ENCODE measurements at regions not wholly inside any gene's neighbourhood (a gene's known extent, or its start where the extent isn't known, plus 50 kb on each side); places are given as distances from the start of the nearest gene placed in this dataset.

- H3K79me2 ChIP-seq (ENCODE audit: insufficient read depth): no peaks in the 10 kb centered on the region
- no peak overlapping the region for H3K4me2 ChIP-seq (ENCODE audit: unreplicated experiment)
- H3K4me3 ChIP-seq: no peak overlapping the region
- no peaks in the 10 kb centered on the region for H3K9me2 ChIP-seq (ENCODE audit: insufficient read depth)
- no peak overlapping the region for H3K9ac ChIP-seq
- in situ Hi-C loops (cut with MboI): no loop called here
- no peak overlapping the region for H2AFZ ChIP-seq
- peak; percentile 23 for DNase-seq
- no peak overlapping the region for H3K27ac ChIP-seq
- no peaks in the 10 kb centered on the region for H3K4me1 ChIP-seq (ENCODE audit: insufficient read depth)
- H3K36me3 ChIP-seq (ENCODE audit: low read depth): no peaks in the 10 kb centered on the region
- no peaks in the 10 kb centered on the region for H3F3A ChIP-seq (ENCODE audit: insufficient read depth)
- no peaks in the 10 kb centered on the region for H3K27me3 ChIP-seq (replicated peaks; ENCODE audit: insufficient read depth)
- H4K20me1 ChIP-seq (ENCODE audit: insufficient read depth): no peaks in the 10 kb centered on the region
- TF ChIP-seq EZH2phosphoT487 (IDR thresholded peaks at IDR 0.05; ENCODE audit: insufficient read depth, low read depth): no peak
- TF ChIP-seq EZH2 (IDR thresholded peaks at IDR 0.05; ENCODE audit: insufficient read depth, poor library complexity, severe bottlenecking): no peak
- H3K9me3 ChIP-seq (ENCODE audit: low read depth): no peaks in the 10 kb centered on the region
Observed at GRCh38 chr4:125714845-125715244, 400.1 kb downstream of the FAT4 start.

GRCh38 chr4:125719987-125720386 is 405.2 kb downstream of the FAT4 start:
- H2AFZ ChIP-seq: no peak overlapping the region
- TF ChIP-seq EZH2 (IDR thresholded peaks at IDR 0.05; ENCODE audit: insufficient read depth, poor library complexity, severe bottlenecking): no peak
- TF ChIP-seq EZH2phosphoT487 (IDR thresholded peaks at IDR 0.05; ENCODE audit: insufficient read depth, low read depth): no peak
- H3K4me1 ChIP-seq (ENCODE audit: insufficient read depth): no peaks in the 10 kb centered on the region
- in situ Hi-C loops (cut with MboI): no loop called here
- no peaks in the 10 kb centered on the region for H3K79me2 ChIP-seq (ENCODE audit: insufficient read depth)
- H3K9me3 ChIP-seq (ENCODE audit: low read depth): no peaks in the 10 kb centered on the region
- no peaks in the 10 kb centered on the region for H3K27me3 ChIP-seq (replicated peaks; ENCODE audit: insufficient read depth)
- no peaks in the 10 kb centered on the region for H3F3A ChIP-seq (ENCODE audit: insufficient read depth)
- no peaks in the 10 kb centered on the region for H3K9me2 ChIP-seq (ENCODE audit: insufficient read depth)
- H3K9ac ChIP-seq: no peak overlapping the region
- 90 to 94% methylated on average over 2 of the region's 2 CpGs for WGBS, 2 experiments (ENCODE audit: low coverage in 1 of 2, low lambda C conversion rate in 2 of 2, missing lambda C conversion rate in 2 of 2)
- no peak overlapping the region for H3K27ac ChIP-seq
- H4K20me1 ChIP-seq (ENCODE audit: insufficient read depth): no peaks in the 10 kb centered on the region
- DNase-seq: peak; percentile 23
- H3K36me3 ChIP-seq (ENCODE audit: low read depth): no peaks in the 10 kb centered on the region
- H3K4me3 ChIP-seq: no peak overlapping the region
- H3K4me2 ChIP-seq (ENCODE audit: unreplicated experiment): no peak overlapping the region

GRCh38 chr4:125722009-125722408 is 407.3 kb downstream of the FAT4 start:
- 100% methylated on average over 2 of the region's 2 CpGs for WGBS, 2 experiments (ENCODE audit: low coverage in 1 of 2, low lambda C conversion rate in 2 of 2, missing lambda C conversion rate in 2 of 2)
- in situ Hi-C loops (cut with MboI): no loop called here

GRCh38 chr4:125725957-125726525 is 411.3 kb downstream of the FAT4 start:
- WGBS, 2 experiments (ENCODE audit: low coverage in 1 of 2, low lambda C conversion rate in 2 of 2, missing lambda C conversion rate in 2 of 2): 87 to 94% methylated on average over 4 of the region's 4 CpGs
- in situ Hi-C loops (cut with MboI): no loop called here
- Histone ChIP-seq H3K9me3 (ENCODE audit: low read depth) (no peaks in the 10 kb centered on the region), H3K9ac (no peak overlapping the region), H4K20me1 (ENCODE audit: insufficient read depth) (no peaks in the 10 kb centered on the region), H3F3A (ENCODE audit: insufficient read depth) (peaks cover 20% of the 10 kb centered on the region), H3K79me2 (ENCODE audit: insufficient read depth) (no peaks in the 10 kb centered on the region), H3K4me3 (no peak overlapping the region), H3K36me3 (ENCODE audit: low read depth) (no peaks in the 10 kb centered on the region), H3K27me3 (replicated peaks; ENCODE audit: insufficient read depth) (no peaks in the 10 kb centered on the region), H3K4me1 (ENCODE audit: insufficient read depth) (peaks cover 17% of the 10 kb centered on the region), H3K4me2 (ENCODE audit: unreplicated experiment) (no peak overlapping the region), H3K27ac (no peak overlapping the region), H2AFZ (no peak overlapping the region), H3K9me2 (ENCODE audit: insufficient read depth) (no peaks in the 10 kb centered on the region)
- DNase-seq: no peak
- TF ChIP-seq EZH2 (IDR thresholded peaks at IDR 0.05; ENCODE audit: insufficient read depth, poor library complexity, severe bottlenecking): no peak

More at GRCh38 chr4:125722009-125722408, 407.3 kb downstream of the FAT4 start:
- Histone ChIP-seq H3K9ac (no peak overlapping the region), H3K36me3 (ENCODE audit: low read depth) (no peaks in the 10 kb centered on the region), H3K4me2 (ENCODE audit: unreplicated experiment) (no peak overlapping the region), H3F3A (ENCODE audit: insufficient read depth) (no peaks in the 10 kb centered on the region), H3K9me3 (ENCODE audit: low read depth) (no peaks in the 10 kb centered on the region), H3K27me3 (replicated peaks; ENCODE audit: insufficient read depth) (no peaks in the 10 kb centered on the region), H3K9me2 (ENCODE audit: insufficient read depth) (no peaks in the 10 kb centered on the region), H3K4me1 (ENCODE audit: insufficient read depth) (no peaks in the 10 kb centered on the region), H3K4me3 (no peak overlapping the region), H4K20me1 (ENCODE audit: insufficient read depth) (no peaks in the 10 kb centered on the region), H3K27ac (no peak overlapping the region), H2AFZ (no peak overlapping the region), H3K79me2 (ENCODE audit: insufficient read depth) (no peaks in the 10 kb centered on the region)
- DNase-seq: no peak
- TF ChIP-seq EZH2phosphoT487 (IDR thresholded peaks at IDR 0.05; ENCODE audit: insufficient read depth, low read depth) (no peak), EZH2 (IDR thresholded peaks at IDR 0.05; ENCODE audit: insufficient read depth, poor library complexity, severe bottlenecking) (no peak)

GRCh38 chr4:125727931-125728330 is 413.2 kb downstream of the FAT4 start:
- in situ Hi-C loops (cut with MboI): no loop called here
- WGBS, 2 experiments (ENCODE audit: low coverage in 1 of 2, low lambda C conversion rate in 2 of 2, missing lambda C conversion rate in 2 of 2): 95 to 98% methylated on average over 2 of the region's 2 CpGs
- no peak overlapping the region for H3K4me3 ChIP-seq

More at GRCh38 chr4:125727931-125728330, 413.2 kb downstream of the FAT4 start:
- Histone ChIP-seq H3F3A (ENCODE audit: insufficient read depth) (peaks cover 20% of the 10 kb centered on the region), H4K20me1 (ENCODE audit: insufficient read depth) (no peaks in the 10 kb centered on the region), H3K79me2 (ENCODE audit: insufficient read depth) (no peaks in the 10 kb centered on the region), H3K9me2 (ENCODE audit: insufficient read depth) (no peaks in the 10 kb centered on the region), H3K9me3 (ENCODE audit: low read depth) (no peaks in the 10 kb centered on the region), H3K36me3 (ENCODE audit: low read depth) (no peaks in the 10 kb centered on the region), H3K9ac (no peak overlapping the region), H3K4me2 (ENCODE audit: unreplicated experiment) (no peak overlapping the region), H3K4me1 (ENCODE audit: insufficient read depth) (peaks cover 17% of the 10 kb centered on the region), H2AFZ (0 out of 2 replicates have a peak overlapping the region, but pooled peaks have one; percentile 25), H3K27me3 (replicated peaks; ENCODE audit: insufficient read depth) (no peaks in the 10 kb centered on the region), H3K27ac (peak overlapping the region; percentile 37)
- no peak for DNase-seq
- TF ChIP-seq EZH2phosphoT487 (IDR thresholded peaks at IDR 0.05; ENCODE audit: insufficient read depth, low read depth): no peak
- no peak for TF ChIP-seq EZH2 (IDR thresholded peaks at IDR 0.05; ENCODE audit: insufficient read depth, poor library complexity, severe bottlenecking)

Data from GM23248 (cell line).